ENCODE measurements at regions not wholly inside any gene's neighbourhood (a gene's known extent, or its start where the extent isn't known, plus 50 kb on each side); places are given as distances from the start of the nearest gene placed in this dataset.
"Not testable (repeated sequence)": the region's sequence is repeated elsewhere in the genome, so short reads cannot be mapped to it uniquely, and the experiment has no call there.

DNA sequence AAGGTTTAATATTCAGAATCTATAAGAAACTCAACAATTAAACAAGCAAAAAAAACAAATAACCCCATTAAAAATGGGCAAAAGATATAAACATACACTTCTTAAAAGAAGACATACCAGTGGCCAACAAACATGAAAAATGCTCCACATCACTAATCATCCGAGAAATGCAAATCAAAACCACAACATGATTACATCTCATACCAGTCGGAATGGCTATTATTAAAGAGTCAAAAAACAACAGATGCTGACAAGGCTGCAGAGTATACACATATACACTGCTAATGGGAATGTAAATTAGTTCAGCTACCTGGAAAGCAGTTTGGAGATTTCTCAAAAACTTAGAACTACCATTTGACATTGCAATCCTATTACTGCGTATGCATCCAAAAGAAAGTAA is 81.4 kb upstream of the NEK3 start:
- 79 to 83% methylated on average over 3 of the region's 3 CpGs for WGBS, 2 donors
- H3K9me3 ChIP-seq; H3K27ac ChIP-seq; ATAC-seq; H3K27me3 ChIP-seq; DNase-seq; intact Hi-C loops (cut with DNase I); FAIRE-seq; H3K4me1 ChIP-seq; H3K36me3 ChIP-seq; H3K4me3 ChIP-seq: not testable (repeated sequence)

GRCh38 chr13:52235900-52236595 is 76.7 kb upstream of the NEK3 start:
- H3K9me3 ChIP-seq; H3K27me3 ChIP-seq; H3K4me3 ChIP-seq; intact Hi-C loops (cut with DNase I); H3K36me3 ChIP-seq; H3K4me1 ChIP-seq; H3K27ac ChIP-seq: not testable (repeated sequence)
- peak in 3 of 4 donors; percentile 43 to 56 (median 53) for TF ChIP-seq CTCF (IDR thresholded peaks at IDR 0.05)
- DNase-seq (peak in 3 of 6 donors; percentile 21 to 58 (median 32)), FAIRE-seq (peak; percentile 59), ATAC-seq (peak; percentile 89 to 99 (median 96))
- 3 to 7% methylated on average over 4 of the region's 8 CpGs for WGBS, 2 donors

GRCh38 chr13:52234928-52235327 is 75.5 kb upstream of the NEK3 start:
- H3K27ac ChIP-seq; H3K27me3 ChIP-seq; H3K9me3 ChIP-seq; intact Hi-C loops (cut with DNase I); DNase-seq; ATAC-seq; FAIRE-seq; H3K4me3 ChIP-seq; H3K4me1 ChIP-seq; H3K36me3 ChIP-seq: not testable (repeated sequence)
- WGBS, 2 donors = 92% methylated on average over 2 of the region's 3 CpGs

DNA sequence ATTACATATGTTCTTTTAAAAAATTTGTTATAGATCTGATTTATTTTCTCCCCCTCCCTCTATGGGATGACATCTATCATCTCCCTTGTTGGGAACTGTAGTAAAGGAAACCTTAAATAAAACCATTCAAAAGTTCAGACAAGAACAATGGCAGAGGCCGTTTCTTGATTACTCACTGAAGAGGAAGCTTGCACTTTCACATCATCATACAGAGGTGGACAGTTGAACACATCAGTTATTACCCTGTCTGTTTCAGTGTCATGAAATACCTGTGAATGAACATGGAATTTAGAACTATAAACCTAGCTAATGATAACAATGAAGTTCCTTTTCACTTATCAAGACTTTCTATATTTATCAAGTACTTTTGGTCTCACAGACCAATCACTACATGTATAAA is 63.7 kb upstream of the NEK3 start:
- WGBS, 2 donors = 66 to 68% methylated on average over 1 of the region's 1 CpG
- DNase-seq; FAIRE-seq; H3K27ac ChIP-seq; intact Hi-C loops (cut with DNase I); H3K4me1 ChIP-seq; H3K36me3 ChIP-seq; H3K9me3 ChIP-seq; ATAC-seq; H3K27me3 ChIP-seq; H3K4me3 ChIP-seq: not testable (repeated sequence)

GRCh38 chr13:52213920-52214319 is 54.5 kb upstream of the NEK3 start:
- H3K9me3 ChIP-seq; H3K36me3 ChIP-seq; intact Hi-C loops (cut with DNase I); H3K27ac ChIP-seq; H3K4me3 ChIP-seq; ATAC-seq; DNase-seq; FAIRE-seq; H3K4me1 ChIP-seq; H3K27me3 ChIP-seq: not testable (repeated sequence)
- 70 to 75% methylated on average over 1 of the region's 1 CpG for WGBS, 2 donors

GRCh38 chr13:52212886-52213285 is 53.5 kb upstream of the NEK3 start:
- H3K27me3 ChIP-seq; FAIRE-seq; H3K27ac ChIP-seq; intact Hi-C loops (cut with DNase I); DNase-seq; ATAC-seq; H3K9me3 ChIP-seq; H3K4me3 ChIP-seq; H3K4me1 ChIP-seq; H3K36me3 ChIP-seq: not testable (repeated sequence)
- WGBS, 2 donors = 47 to 57% methylated on average over 1 of the region's 1 CpG

GRCh38 chr13:52211416-52211776 is 52.0 kb upstream of the NEK3 start:
- WGBS, 2 donors = 62 to 65% methylated on average over 5 to 6 of the region's 6 CpGs
- H3K4me3 ChIP-seq; ATAC-seq; H3K27ac ChIP-seq; FAIRE-seq; H3K27me3 ChIP-seq; H3K4me1 ChIP-seq; H3K36me3 ChIP-seq; intact Hi-C loops (cut with DNase I); H3K9me3 ChIP-seq; DNase-seq: not testable (repeated sequence)

- H3K9me3 ChIP-seq; FAIRE-seq; ATAC-seq; H3K27ac ChIP-seq; DNase-seq; H3K4me3 ChIP-seq; H3K36me3 ChIP-seq; H3K27me3 ChIP-seq; intact Hi-C loops (cut with DNase I); H3K4me1 ChIP-seq: not testable (repeated sequence)
- 68 to 69% methylated on average over 5 of the region's 7 CpGs for WGBS, 2 donors
These were observed 51.4 kb upstream of the NEK3 start for GRCh38 chr13:52210564-52211415.
